GM12878 (cell line): ENCODE measurements at regions not wholly inside any gene's neighbourhood (a gene's known extent, or its start where the extent isn't known, plus 50 kb on each side); places are given as distances from the start of the nearest gene placed in this dataset.

Experiments used
- ATAC-seq: fragments of 200-7000 bp; cut with Tn5 transposase; 3 replicates; pipeline ENCODE4 v1.9.1; 2020; ENCODE audit warnings: mild to moderate bottlenecking, moderate library complexity
- BruUV-seq: library from RNA; stranded (reverse); fragments of 400-500 nt; replicated peaks from 2 replicates; lab custom pipeline; 2021; lab: Mats Ljungman, UMichigan
- CTCF ChIA-PET: fragments of 300-600 bp; sonication (Branson Sonifier 250); formaldehyde crosslinking; extraction: SDS; loops from one replicate; lab custom pipeline; 2021; ENCODE audit warnings: inconsistent platforms; lab: Yijun Ruan, JAX
- POLR2A ChIA-PET: fragments of 350-600 bp; formaldehyde crosslinking; extraction: SDS; loops from one replicate; lab custom pipeline; 2021; ENCODE audit warnings: inconsistent platforms; lab: Charles Lee
- RAD21 ChIA-PET: fragments of 300-600 bp; sonication (Branson Sonifier 250); formaldehyde crosslinking; loops from one replicate; lab custom pipeline; 2023; ENCODE audit warnings: antibody characterized with exemption; ENCODE audit not compliant: unreplicated experiment; lab: Charles Lee
- SMC1A ChIA-PET: fragments of 300-600 bp; sonication (Branson Sonifier 250); formaldehyde crosslinking; loops from one replicate; lab custom pipeline; 2023; ENCODE audit not compliant: unreplicated experiment, uncharacterized antibody; lab: Charles Lee
- DNase-seq: peaks from one replicate; pipeline ENCODE4 v3.0.0-alpha.2; 2011; ENCODE audit warnings: low read depth, low spot score
- FAIRE-seq: peaks from 3 replicates; lab custom pipeline; 2011; peaks lifted over from hg19 to GRCh38; lab: Jason Lieb, UNC
- H2AFZ ChIP-seq: 2 replicates; pipeline ENCODE4 v1.6.0; 2011; ENCODE audit warnings: low read depth, low read length, control low read depth; ENCODE audit not compliant: control insufficient read depth
- H3K27ac ChIP-seq: 2 replicates; pipeline ENCODE4 v1.5.1; 2011; ENCODE audit warnings: control low read depth; ENCODE audit not compliant: control insufficient read depth, insufficient read depth
- H3K27me3 ChIP-seq, 2 experiments: replicated peaks in 1 of 2; 2 replicates each; pipeline versions ENCODE4 v1.6.0 to v1.6.1; 2011; ENCODE audit warnings: low read length in 1 of 2; ENCODE audit not compliant: control insufficient read depth in 2 of 2, insufficient read depth in 2 of 2
- H3K36me3 ChIP-seq, 2 experiments: 2 replicates each; pipeline ENCODE4 v1.5.1; 2011; ENCODE audit warnings: low read length in 1 of 2; ENCODE audit not compliant: control insufficient read depth in 2 of 2, insufficient read depth in 2 of 2
- H3K4me1 ChIP-seq: 2 replicates; pipeline ENCODE4 v1.6.1; 2011; ENCODE audit warnings: mild to moderate bottlenecking, low read length, moderate library complexity, mixed read lengths; ENCODE audit not compliant: control insufficient read depth, insufficient read depth
- H3K4me2 ChIP-seq: 2 replicates; pipeline ENCODE4 v1.6.0; 2011; ENCODE audit warnings: control low read depth; ENCODE audit not compliant: control insufficient read depth, insufficient read depth
- H3K4me3 ChIP-seq: fragments of 200-600 bp; sonication (generic); 2 replicates; pipeline ENCODE4 v1.5.1; 2016
- H3K79me2 ChIP-seq: 2 replicates; pipeline ENCODE4 v1.6.0; 2011; ENCODE audit warnings: low read length; ENCODE audit not compliant: control insufficient read depth, insufficient read depth
- H3K9ac ChIP-seq: 2 replicates; pipeline ENCODE4 v1.8.0; 2011; ENCODE audit warnings: low read length, control low read depth, mixed read lengths; ENCODE audit not compliant: control insufficient read depth, insufficient read depth
- H3K9me3 ChIP-seq: replicated peaks from 3 replicates; pipeline ENCODE4 v1.5.1; 2011; ENCODE audit warnings: mild to moderate bottlenecking, low read length; ENCODE audit not compliant: control insufficient read depth, insufficient read depth
- H4K20me1 ChIP-seq: 2 replicates; pipeline ENCODE4 v1.6.0; 2011; ENCODE audit not compliant: control insufficient read depth, insufficient read depth
- CBX3 ChIP-seq: fragments of 200-600 bp; sonication (generic); IDR thresholded peaks from 2 replicates; pipeline ENCODE4 v1.6.1; 2016; ENCODE audit warnings: low read depth, borderline replicate concordance
- KLF5 ChIP-seq: fragments of 450-650 bp; IDR thresholded peaks from 2 replicates; pipeline ENCODE4 v1.6.1; 2014; ENCODE audit warnings: mild to moderate bottlenecking; ENCODE audit not compliant: partially characterized antibody
- NFIC ChIP-seq: IDR thresholded peaks from 2 replicates; pipeline ENCODE4 v1.6.1; 2012; ENCODE audit warnings: low read depth, mild to moderate bottlenecking, inconsistent platforms, low read length, moderate library complexity
- RELA ChIP-seq: fragments of 450-650 bp; IDR thresholded peaks from 2 replicates; pipeline ENCODE4 v1.8.0; 2014; ENCODE audit warnings: borderline replicate concordance; ENCODE audit not compliant: partially characterized antibody
- RFX5 ChIP-seq: IDR thresholded peaks from 2 replicates; pipeline ENCODE4 v1.6.1; 2011; ENCODE audit warnings: low read depth, low read length, improper control_type of control experiment
- SMC3 ChIP-seq: IDR thresholded peaks from 2 replicates; pipeline ENCODE4 v1.6.1; 2011; ENCODE audit warnings: low read length, improper control_type of control experiment, borderline replicate concordance
- SRF ChIP-seq, 2 experiments: IDR thresholded peaks; 2 replicates each; pipeline ENCODE4 v1.6.1; 2011; ENCODE audit warnings: low read depth in 2 of 2, low read length in 2 of 2, mild to moderate bottlenecking in 1 of 2, moderate library complexity in 1 of 2
- WRNIP1 ChIP-seq: IDR thresholded peaks from 2 replicates; pipeline ENCODE4 v1.6.1; 2011; ENCODE audit warnings: low read depth, low read length, improper control_type of control experiment, borderline replicate concordance
- ZBED1 ChIP-seq: IDR thresholded peaks from 2 replicates; pipeline ENCODE4 v1.6.1; 2016; ENCODE audit warnings: borderline replicate concordance
- WGBS: methylation state at CpG from one replicate; pipeline ENCODE4 v1.1.6; 2016; ENCODE audit warnings: low lambda C conversion rate; ENCODE audit not compliant: insufficient replicate concordance, insufficient coverage; ENCODE audit errors: missing lambda C conversion rate; 5-methylcytosine and 5-hydroxymethylcytosine counted together
- in situ Hi-C: fragments of 300-500 bp; cut with MboI; formaldehyde crosslinking; loops from 9 replicates; pipeline ENCODE4 v1.14.3; 2018; ENCODE audit warnings: mixed read lengths
- intact Hi-C: fragments of 100-400 bp; cut with micrococcal nuclease; formaldehyde crosslinking; loops from one replicate; pipeline ENCODE4 v1.14.2; 2022; ENCODE audit not compliant: unreplicated experiment
- TF ChIP-seq, protein P1 (sequence below): IDR thresholded peaks from 2 replicates; pipeline ENCODE4 v1.6.1; 2012; ENCODE audit warnings: low read depth, low read length, improper control_type of control experiment
- TF ChIP-seq, protein P2 (sequence below): IDR thresholded peaks from 2 replicates; pipeline ENCODE4 v1.6.1; 2011; ENCODE audit warnings: mild to moderate bottlenecking, low read depth, low read length, moderate library complexity; ENCODE audit not compliant: insufficient replicate concordance
- TF ChIP-seq, protein P3 (sequence below): fragments of 450-650 bp; IDR thresholded peaks from 2 replicates; pipeline ENCODE4 v1.6.1; 2017; ENCODE audit warnings: antibody characterized with exemption, mild to moderate bottlenecking, moderate library complexity

DNA sequence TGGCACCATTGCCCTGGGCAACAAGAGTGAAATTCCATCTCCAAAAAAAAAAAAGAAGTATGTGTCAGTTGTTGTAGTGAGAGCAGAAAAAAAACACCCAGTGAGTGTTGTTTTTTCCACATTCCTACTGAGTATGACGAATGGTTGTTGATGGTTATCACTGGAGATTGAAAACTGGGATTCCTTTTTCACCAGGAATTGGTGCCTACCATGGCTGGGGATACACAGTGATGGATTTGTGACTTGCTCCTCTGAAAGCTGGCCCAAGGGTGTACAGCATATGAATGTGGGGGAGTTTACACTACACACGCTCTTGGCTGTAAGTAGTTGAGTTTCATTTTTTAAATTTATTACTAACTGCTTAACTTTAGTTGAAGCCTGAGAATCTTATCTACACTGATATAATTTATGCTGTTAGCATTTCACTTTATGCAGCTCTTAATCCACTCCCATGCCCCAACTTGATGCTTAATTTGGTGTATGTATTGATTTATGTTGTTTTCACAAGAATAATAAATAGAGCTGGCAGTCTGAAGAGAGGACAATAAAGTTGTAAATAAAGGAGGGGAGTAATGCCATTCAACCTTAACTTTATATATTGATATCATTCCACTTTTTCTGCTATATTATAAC is 56.0 kb upstream of the MME start:
- RAD21 ChIA-PET: no interaction called here
- no peak overlapping the region for H3K4me3 ChIP-seq
- POLR2A ChIA-PET: no interaction called here
- H4K20me1 ChIP-seq: no peaks in the 10 kb centered on the region
- intact Hi-C loops: no loop called here
- FAIRE-seq (no peak), DNase-seq (no peak), ATAC-seq (no peak)
- H3K9ac ChIP-seq: no peak overlapping the region
- no TSS peak for BruUV-seq
- H3K4me2 ChIP-seq: no peak overlapping the region
- no peaks in the 10 kb centered on the region for H3K9me3 ChIP-seq
- H3K4me1 ChIP-seq: no peaks in the 10 kb centered on the region
- SMC1A ChIA-PET: no interaction called here
- no peak overlapping the region for H2AFZ ChIP-seq
- no peaks in the 10 kb centered on the region for H3K36me3 ChIP-seq
- CTCF ChIA-PET: interaction anchor here (0.6 kb wide), 1 partner anchor 36 kb away, joined by 3 read pairs; no protein-coding TSS in a partner anchor
- TF ChIP-seq SRF (IDR thresholded peaks at IDR 0.05; ENCODE audit: low read depth in 2 of 2, low read length in 2 of 2): no peak
- TF ChIP-seq CBX3: no peak
- whole genome bisulfite sequencing: 18% methylated on average over 2 of the region's 2 CpGs
- no peaks in the 10 kb centered on the region for H3K79me2 ChIP-seq
- H3K27me3 ChIP-seq: no peaks in the 10 kb centered on the region
- in situ Hi-C loops: no loop called here
- no peak overlapping the region for H3K27ac ChIP-seq

DNA sequence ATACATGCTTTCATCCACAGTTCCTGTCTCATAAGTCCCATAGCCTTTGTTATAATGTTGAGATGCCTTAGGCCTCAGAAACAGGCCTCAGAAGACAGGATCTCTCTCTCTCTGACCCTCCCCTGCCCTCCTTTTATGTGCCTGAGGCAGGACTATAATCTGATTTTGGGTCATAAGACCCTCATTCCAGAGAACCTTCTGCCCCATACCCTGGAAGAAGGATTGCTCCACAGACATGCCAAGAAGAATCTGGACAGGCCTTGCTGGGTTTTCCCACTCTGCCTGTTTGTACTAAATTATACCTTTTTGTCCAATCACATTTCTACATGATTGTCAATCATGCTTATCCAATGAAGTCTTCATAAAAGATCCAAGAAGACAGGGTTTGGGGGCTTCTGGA is 57.2 kb upstream of the MME start:
- no peak overlapping the region for H2AFZ ChIP-seq
- H3K4me2 ChIP-seq: no peak overlapping the region
- SMC1A ChIA-PET: no interaction called here
- ATAC-seq: no peak
- intact Hi-C loops (no loop called here), in situ Hi-C loops (no loop called here)
- no TSS peak for BruUV-seq
- H3K4me3 ChIP-seq: no peak overlapping the region
- DNase-seq: no peak
- H3K27me3 ChIP-seq: no peaks in the 10 kb centered on the region
- no peak overlapping the region for H3K27ac ChIP-seq
- RAD21 ChIA-PET: no interaction called here
- H3K36me3 ChIP-seq: no peaks in the 10 kb centered on the region
- no peaks in the 10 kb centered on the region for H3K4me1 ChIP-seq
- H3K9ac ChIP-seq: no peak overlapping the region
- H4K20me1 ChIP-seq: no peaks in the 10 kb centered on the region
- CTCF ChIA-PET: no interaction called here
- FAIRE-seq: no peak
- H3K79me2 ChIP-seq: no peaks in the 10 kb centered on the region
- H3K9me3 ChIP-seq: no peaks in the 10 kb centered on the region
- POLR2A ChIA-PET: no interaction called here
- no peak for TF ChIP-seq RFX5
- TF ChIP-seq, protein P1, sequence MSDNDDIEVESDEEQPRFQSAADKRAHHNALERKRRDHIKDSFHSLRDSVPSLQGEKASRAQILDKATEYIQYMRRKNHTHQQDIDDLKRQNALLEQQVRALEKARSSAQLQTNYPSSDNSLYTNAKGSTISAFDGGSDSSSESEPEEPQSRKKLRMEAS: no peak
- TF ChIP-seq NFIC: no peak
- no peak for TF ChIP-seq KLF5
- TF ChIP-seq WRNIP1: no peak
- TF ChIP-seq RELA: no peak
- TF ChIP-seq, protein P2, sequence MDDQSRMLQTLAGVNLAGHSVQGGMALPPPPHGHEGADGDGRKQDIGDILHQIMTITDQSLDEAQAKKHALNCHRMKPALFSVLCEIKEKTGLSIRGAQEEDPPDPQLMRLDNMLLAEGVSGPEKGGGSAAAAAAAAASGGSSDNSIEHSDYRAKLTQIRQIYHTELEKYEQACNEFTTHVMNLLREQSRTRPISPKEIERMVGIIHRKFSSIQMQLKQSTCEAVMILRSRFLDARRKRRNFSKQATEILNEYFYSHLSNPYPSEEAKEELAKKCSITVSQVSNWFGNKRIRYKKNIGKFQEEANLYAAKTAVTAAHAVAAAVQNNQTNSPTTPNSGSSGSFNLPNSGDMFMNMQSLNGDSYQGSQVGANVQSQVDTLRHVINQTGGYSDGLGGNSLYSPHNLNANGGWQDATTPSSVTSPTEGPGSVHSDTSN: no peak
- no peak for TF ChIP-seq ZBED1
- no peak for TF ChIP-seq SMC3
- TF ChIP-seq, protein P3, sequence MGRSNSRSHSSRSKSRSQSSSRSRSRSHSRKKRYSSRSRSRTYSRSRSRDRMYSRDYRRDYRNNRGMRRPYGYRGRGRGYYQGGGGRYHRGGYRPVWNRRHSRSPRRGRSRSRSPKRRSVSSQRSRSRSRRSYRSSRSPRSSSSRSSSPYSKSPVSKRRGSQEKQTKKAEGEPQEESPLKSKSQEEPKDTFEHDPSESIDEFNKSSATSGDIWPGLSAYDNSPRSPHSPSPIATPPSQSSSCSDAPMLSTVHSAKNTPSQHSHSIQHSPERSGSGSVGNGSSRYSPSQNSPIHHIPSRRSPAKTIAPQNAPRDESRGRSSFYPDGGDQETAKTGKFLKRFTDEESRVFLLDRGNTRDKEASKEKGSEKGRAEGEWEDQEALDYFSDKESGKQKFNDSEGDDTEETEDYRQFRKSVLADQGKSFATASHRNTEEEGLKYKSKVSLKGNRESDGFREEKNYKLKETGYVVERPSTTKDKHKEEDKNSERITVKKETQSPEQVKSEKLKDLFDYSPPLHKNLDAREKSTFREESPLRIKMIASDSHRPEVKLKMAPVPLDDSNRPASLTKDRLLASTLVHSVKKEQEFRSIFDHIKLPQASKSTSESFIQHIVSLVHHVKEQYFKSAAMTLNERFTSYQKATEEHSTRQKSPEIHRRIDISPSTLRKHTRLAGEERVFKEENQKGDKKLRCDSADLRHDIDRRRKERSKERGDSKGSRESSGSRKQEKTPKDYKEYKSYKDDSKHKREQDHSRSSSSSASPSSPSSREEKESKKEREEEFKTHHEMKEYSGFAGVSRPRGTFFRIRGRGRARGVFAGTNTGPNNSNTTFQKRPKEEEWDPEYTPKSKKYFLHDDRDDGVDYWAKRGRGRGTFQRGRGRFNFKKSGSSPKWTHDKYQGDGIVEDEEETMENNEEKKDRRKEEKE: no peak
- TF ChIP-seq, all 136 proteins: peak for 0
